ENCODE measurements at regions not wholly inside any gene's neighbourhood (a gene's known extent, or its start where the extent isn't known, plus 50 kb on each side); places are given as distances from the start of the nearest gene placed in this dataset.

GRCh38 chrX:39238006-39238405, 436.7 kb downstream of the MID1IP1 start:
- H2BK5ac ChIP-seq (ENCODE audit: low read depth, low read length, poor library complexity, severe bottlenecking) = no peak overlapping the region
- no peak overlapping the region for H3K4me2 ChIP-seq (ENCODE audit: low read length, poor library complexity, severe bottlenecking)
- H2AK5ac ChIP-seq (ENCODE audit: low read length, severe bottlenecking) = no peak overlapping the region
- no peaks in the 10 kb centered on the region for H3K4me1 ChIP-seq (ENCODE audit: control insufficient read depth, insufficient read depth, low read depth, low read length)
- no peak overlapping the region for H3K18ac ChIP-seq (ENCODE audit: low read depth in 1 of 2, low read length in 2 of 2)
- DNase-seq = no peak
- H4K91ac ChIP-seq (ENCODE audit: low read length) = no peak overlapping the region
- H3K27ac ChIP-seq (ENCODE audit: low read length, poor library complexity, severe bottlenecking) = no peak overlapping the region
- H3K4ac ChIP-seq (ENCODE audit: low read depth in 1 of 2, low read length in 2 of 2) = no peak overlapping the region
- no peak overlapping the region for H4K8ac ChIP-seq (ENCODE audit: low read length)
- H3K79me1 ChIP-seq (replicated peaks; ENCODE audit: low read length, poor library complexity, severe bottlenecking) = no peaks in the 10 kb centered on the region
- no peak overlapping the region for H3K14ac ChIP-seq (ENCODE audit: low read length in 2 of 2)
- H2BK120ac ChIP-seq (ENCODE audit: low read depth, low read length) = no peak overlapping the region
- no peaks in the 10 kb centered on the region for H3K9me3 ChIP-seq (ENCODE audit: control insufficient read depth, low read length)
- no peak overlapping the region for H3K4me3 ChIP-seq (ENCODE audit: insufficient read depth in 1 of 2, low read depth in 1 of 2, low read length in 2 of 2)
- no peak overlapping the region for H3K9ac ChIP-seq (ENCODE audit: low read length)
- H2BK15ac ChIP-seq (ENCODE audit: low read depth, poor library complexity, severe bottlenecking) = no peak overlapping the region
- H3K23ac ChIP-seq (ENCODE audit: low read length in 2 of 2) = no peak overlapping the region
- 60% methylated on average over 6 of the region's 7 CpGs for WGBS
- H3K27me3 ChIP-seq (ENCODE audit: control insufficient read depth in 1 of 2, insufficient read depth in 1 of 2, low read length in 2 of 2) = peaks cover 0 to 53% of the 10 kb centered on the region in 2 experiments
- no peak overlapping the region for H2BK12ac ChIP-seq (ENCODE audit: low read length in 2 of 2)
- H3K36me3 ChIP-seq (ENCODE audit: control insufficient read depth in 1 of 2, insufficient read depth in 2 of 2, low read depth in 1 of 2, low read length in 2 of 2) = no peaks in the 10 kb centered on the region
- H2AFZ ChIP-seq (ENCODE audit: low read depth, low read length) = no peak overlapping the region

- Histone ChIP-seq H3K14ac (ENCODE audit: low read length in 2 of 2) (no peak overlapping the region), H3K23ac (ENCODE audit: low read length in 2 of 2) (no peak overlapping the region), H3K9ac (ENCODE audit: low read length) (no peak overlapping the region), H3K4ac (ENCODE audit: low read depth in 1 of 2, low read length in 2 of 2) (no peak overlapping the region), H2AFZ (ENCODE audit: low read depth, low read length) (no peak overlapping the region), H3K79me1 (replicated peaks; ENCODE audit: low read length, poor library complexity, severe bottlenecking) (no peaks in the 10 kb centered on the region), H3K18ac (ENCODE audit: low read depth in 1 of 2, low read length in 2 of 2) (no peak overlapping the region), H4K8ac (ENCODE audit: low read length) (no peak overlapping the region), H3K4me1 (ENCODE audit: control insufficient read depth, insufficient read depth, low read depth, low read length) (no peaks in the 10 kb centered on the region), H2AK5ac (ENCODE audit: low read length, severe bottlenecking) (no peak overlapping the region), H3K27ac (ENCODE audit: low read length, poor library complexity, severe bottlenecking) (no peak overlapping the region), H3K4me2 (ENCODE audit: low read length, poor library complexity, severe bottlenecking) (no peak overlapping the region), H2BK12ac (ENCODE audit: low read length in 2 of 2) (no peak overlapping the region), H3K36me3 (ENCODE audit: control insufficient read depth in 1 of 2, insufficient read depth in 2 of 2, low read depth in 1 of 2, low read length in 2 of 2) (no peaks in the 10 kb centered on the region), H2BK15ac (ENCODE audit: low read depth, poor library complexity, severe bottlenecking) (no peak overlapping the region), H2BK120ac (ENCODE audit: low read depth, low read length) (no peak overlapping the region), H3K27me3 (ENCODE audit: control insufficient read depth in 1 of 2, insufficient read depth in 1 of 2, low read length in 2 of 2) (peaks cover 0 to 13% of the 10 kb centered on the region in 2 experiments), H3K9me3 (ENCODE audit: control insufficient read depth, low read length) (no peaks in the 10 kb centered on the region), H2BK5ac (ENCODE audit: low read depth, low read length, poor library complexity, severe bottlenecking) (no peak overlapping the region), H4K91ac (ENCODE audit: low read length) (no peak overlapping the region), H3K4me3 (ENCODE audit: insufficient read depth in 1 of 2, low read depth in 1 of 2, low read length in 2 of 2) (no peak overlapping the region)
- DNase-seq = peak; percentile 3
- no CpG with 5 or more reads among the region's 1 CpG for WGBS
Observed at GRCh38 chrX:39242187-39242586, 440.9 kb downstream of the MID1IP1 start.

- WGBS = 63% methylated on average over 1 of the region's 1 CpG
- no peak overlapping the region for H4K91ac ChIP-seq (ENCODE audit: low read length)
- H3K4me1 ChIP-seq (ENCODE audit: control insufficient read depth, insufficient read depth, low read depth, low read length) = no peaks in the 10 kb centered on the region
- H3K79me1 ChIP-seq (replicated peaks; ENCODE audit: low read length, poor library complexity, severe bottlenecking) = no peaks in the 10 kb centered on the region
- H3K27me3 ChIP-seq (ENCODE audit: control insufficient read depth in 1 of 2, insufficient read depth in 1 of 2, low read length in 2 of 2) = peaks cover 0 to 16% of the 10 kb centered on the region in 2 experiments
- no peak overlapping the region for H4K8ac ChIP-seq (ENCODE audit: low read length)
- peak; percentile 36 for DNase-seq
- H2BK5ac ChIP-seq (ENCODE audit: low read depth, low read length, poor library complexity, severe bottlenecking) = no peak overlapping the region
- H2AFZ ChIP-seq (ENCODE audit: low read depth, low read length) = no peak overlapping the region
- no peak overlapping the region for H2BK120ac ChIP-seq (ENCODE audit: low read depth, low read length)
- H3K9ac ChIP-seq (ENCODE audit: low read length) = peak overlapping the region; percentile 10
- no peak overlapping the region for H3K4ac ChIP-seq (ENCODE audit: low read depth in 1 of 2, low read length in 2 of 2)
- H3K4me3 ChIP-seq (ENCODE audit: insufficient read depth in 1 of 2, low read depth in 1 of 2, low read length in 2 of 2) = no peak overlapping the region
- no peaks in the 10 kb centered on the region for H3K9me3 ChIP-seq (ENCODE audit: control insufficient read depth, low read length)
- H2BK15ac ChIP-seq (ENCODE audit: low read depth, poor library complexity, severe bottlenecking) = no peak overlapping the region
- H2BK12ac ChIP-seq (ENCODE audit: low read length in 2 of 2) = no peak overlapping the region
- H3K14ac ChIP-seq (ENCODE audit: low read length in 2 of 2) = no peak overlapping the region
- no peak overlapping the region for H3K18ac ChIP-seq (ENCODE audit: low read depth in 1 of 2, low read length in 2 of 2)
- H3K36me3 ChIP-seq (ENCODE audit: control insufficient read depth in 1 of 2, insufficient read depth in 2 of 2, low read depth in 1 of 2, low read length in 2 of 2) = no peaks in the 10 kb centered on the region
- no peak overlapping the region for H3K23ac ChIP-seq (ENCODE audit: low read length in 2 of 2)
- no peak overlapping the region for H2AK5ac ChIP-seq (ENCODE audit: low read length, severe bottlenecking)
- H3K27ac ChIP-seq (ENCODE audit: low read length, poor library complexity, severe bottlenecking) = no peak overlapping the region
- H3K4me2 ChIP-seq (ENCODE audit: low read length, poor library complexity, severe bottlenecking) = no peak overlapping the region
Observed at GRCh38 chrX:39244147-39244546, 442.9 kb downstream of the MID1IP1 start.

- no peak overlapping the region for H3K18ac ChIP-seq (ENCODE audit: low read depth in 1 of 2, low read length in 2 of 2)
- H3K4ac ChIP-seq (ENCODE audit: low read depth in 1 of 2, low read length in 2 of 2) = no peak overlapping the region
- H4K91ac ChIP-seq (ENCODE audit: low read length) = no peak overlapping the region
- no peak overlapping the region for H2BK5ac ChIP-seq (ENCODE audit: low read depth, low read length, poor library complexity, severe bottlenecking)
- no peak overlapping the region for H2BK15ac ChIP-seq (ENCODE audit: low read depth, poor library complexity, severe bottlenecking)
- no peaks in the 10 kb centered on the region for H3K4me1 ChIP-seq (ENCODE audit: control insufficient read depth, insufficient read depth, low read depth, low read length)
- no peak overlapping the region for H2AFZ ChIP-seq (ENCODE audit: low read depth, low read length)
- WGBS = no CpG with 5 or more reads among the region's 2 CpGs
- H2AK5ac ChIP-seq (ENCODE audit: low read length, severe bottlenecking) = no peak overlapping the region
- H3K27ac ChIP-seq (ENCODE audit: low read length, poor library complexity, severe bottlenecking) = no peak overlapping the region
- no peak overlapping the region for H2BK12ac ChIP-seq (ENCODE audit: low read length in 2 of 2)
- H3K27me3 ChIP-seq (ENCODE audit: control insufficient read depth in 1 of 2, insufficient read depth in 1 of 2, low read length in 2 of 2) = peaks cover 0 to 16% of the 10 kb centered on the region in 2 experiments
- no peaks in the 10 kb centered on the region for H3K36me3 ChIP-seq (ENCODE audit: control insufficient read depth in 1 of 2, insufficient read depth in 2 of 2, low read depth in 1 of 2, low read length in 2 of 2)
- no peak overlapping the region for H2BK120ac ChIP-seq (ENCODE audit: low read depth, low read length)
- no peak overlapping the region for H3K4me2 ChIP-seq (ENCODE audit: low read length, poor library complexity, severe bottlenecking)
- no peaks in the 10 kb centered on the region for H3K9me3 ChIP-seq (ENCODE audit: control insufficient read depth, low read length)
- H3K23ac ChIP-seq (ENCODE audit: low read length in 2 of 2) = no peak overlapping the region
- H3K9ac ChIP-seq (ENCODE audit: low read length) = no peak overlapping the region
- H3K79me1 ChIP-seq (replicated peaks; ENCODE audit: low read length, poor library complexity, severe bottlenecking) = no peaks in the 10 kb centered on the region
- no peak overlapping the region for H3K4me3 ChIP-seq (ENCODE audit: insufficient read depth in 1 of 2, low read depth in 1 of 2, low read length in 2 of 2)
- H4K8ac ChIP-seq (ENCODE audit: low read length) = no peak overlapping the region
- no peak for DNase-seq
- no peak overlapping the region for H3K14ac ChIP-seq (ENCODE audit: low read length in 2 of 2)
Observed at GRCh38 chrX:39245024-39245423, 443.8 kb downstream of the MID1IP1 start.
